H1 (cell line): ENCODE measurements at regions not wholly inside any gene's neighbourhood (a gene's known extent, or its start where the extent isn't known, plus 50 kb on each side); places are given as distances from the start of the nearest gene placed in this dataset.

Source experiments
- CTCF ChIA-PET: fragments of 300-600 bp; sonication (Branson Sonifier 250); formaldehyde crosslinking; loops from one replicate; lab custom pipeline; 2021; ENCODE audit not compliant: partially characterized antibody; lab: Charles Lee
- POLR2A ChIA-PET: fragments of 300-600 bp; sonication (Branson Sonifier 250); formaldehyde crosslinking; loops from one replicate; lab custom pipeline; 2021; ENCODE audit warnings: inconsistent platforms; ENCODE audit not compliant: partially characterized antibody; lab: Charles Lee
- DNase-seq, 2 experiments: peaks; one replicate each; pipeline versions ENCODE4 v3.0.0 to v3.0.0-alpha.2; 2010 to 2022; ENCODE audit warnings: low spot score in 2 of 2, low read depth in 1 of 2, mixed read lengths in 1 of 2
- FAIRE-seq: peaks from 2 replicates; lab custom pipeline; 2011; peaks lifted over from hg19 to GRCh38; lab: Jason Lieb, UNC
- H2AFZ ChIP-seq: 2 replicates; pipeline ENCODE4 v1.8.1; 2012; ENCODE audit warnings: low read length, inconsistent platforms
- H2AK5ac ChIP-seq: 2 replicates; pipeline ENCODE4 v1.6.1; 2013; ENCODE audit warnings: low read depth, low read length
- H2BK120ac ChIP-seq: replicated peaks from 2 replicates; pipeline ENCODE3; 2013; ENCODE audit warnings: low read depth, low read length, inconsistent platforms
- H2BK12ac ChIP-seq: 2 replicates; pipeline ENCODE4 v1.6.1; 2013; ENCODE audit warnings: low read depth, low read length
- H2BK15ac ChIP-seq: 2 replicates; pipeline ENCODE4 v1.6.1; 2013; ENCODE audit warnings: low read length
- H2BK20ac ChIP-seq: 2 replicates; pipeline ENCODE4 v1.6.1; 2013; ENCODE audit warnings: low read length
- H2BK5ac ChIP-seq: 2 replicates; pipeline ENCODE4 v1.6.1; 2013; ENCODE audit warnings: low read depth, low read length
- H3K14ac ChIP-seq: 2 replicates; pipeline ENCODE4 v1.6.1; 2013; ENCODE audit warnings: inconsistent platforms; ENCODE audit not compliant: insufficient read length
- H3K18ac ChIP-seq: 2 replicates; pipeline ENCODE4 v1.6.1; 2013; ENCODE audit warnings: low read length; ENCODE audit errors: extremely low read depth
- H3K23ac ChIP-seq: 2 replicates; pipeline ENCODE4 v1.6.1; 2013; ENCODE audit warnings: inconsistent platforms; ENCODE audit not compliant: insufficient read length
- H3K23me2 ChIP-seq: 2 replicates; pipeline ENCODE4 v1.6.1; 2013; ENCODE audit warnings: low read depth, low read length
- H3K27ac ChIP-seq: 2 replicates; pipeline ENCODE4 v1.6.1; 2011; ENCODE audit warnings: low read depth, low read length, inconsistent platforms
- H3K27me3 ChIP-seq, 4 experiments: replicated peaks in 1 of 4; 1 replicate in 1 of 4; 2 replicates in 3 of 4; pipeline versions ENCODE4 v1.6.1 to v1.8.1; 2011 to 2013; ENCODE audit warnings: low read length in 3 of 4, mild to moderate bottlenecking in 3 of 4, inconsistent platforms in 2 of 4, mixed read lengths in 2 of 4, moderate library complexity in 1 of 4; ENCODE audit not compliant: control insufficient read depth in 3 of 4, insufficient read depth in 3 of 4; ENCODE audit errors: extremely low read depth in 1 of 4
- H3K36me3 ChIP-seq, 4 experiments: 2 replicates each; pipeline versions ENCODE4 v1.6.1 to v1.8.1; 2011 to 2013; ENCODE audit warnings: mild to moderate bottlenecking in 4 of 4, low read length in 3 of 4, moderate library complexity in 2 of 4, control low read depth in 1 of 4, inconsistent platforms in 1 of 4; ENCODE audit not compliant: insufficient read depth in 4 of 4, control insufficient read depth in 2 of 4
- H3K4ac ChIP-seq: replicated peaks from 2 replicates; pipeline ENCODE3; 2013; ENCODE audit warnings: low read length, low read depth, mixed read lengths, inconsistent platforms; ENCODE audit not compliant: insufficient read length
- H3K4me1 ChIP-seq, 4 experiments: replicated peaks in 1 of 4; 1 replicate in 1 of 4; 2 replicates in 3 of 4; pipeline versions ENCODE4 v1.6.1 to v1.8.1; 2011 to 2013; ENCODE audit warnings: low read length in 3 of 4, inconsistent platforms in 2 of 4, mixed read lengths in 1 of 4; ENCODE audit not compliant: insufficient read depth in 4 of 4, control insufficient read depth in 3 of 4
- H3K4me2 ChIP-seq, 2 experiments: 2 replicates each; pipeline versions ENCODE4 v1.6.1 to v1.8.1; 2011 to 2013; ENCODE audit warnings: low read depth in 2 of 2, low read length in 2 of 2, control low read depth in 1 of 2, inconsistent platforms in 1 of 2, mild to moderate bottlenecking in 1 of 2; ENCODE audit not compliant: insufficient read depth in 1 of 2
- H3K4me3 ChIP-seq, 4 experiments: fragments of 200-600, 300-600 bp in 1 of 4; sonication (generic), shearing (Covaris generic), sonication (Bioruptor Twin) in 1 of 4; 2 replicates each; pipeline versions ENCODE4 v1.5.1 to v1.8.1; 2011 to 2016; ENCODE audit warnings: low read length in 4 of 4, low read depth in 3 of 4, control low read depth in 2 of 4, inconsistent platforms in 2 of 4, mild to moderate bottlenecking in 2 of 4, mixed read lengths in 1 of 4, moderate library complexity in 1 of 4; ENCODE audit not compliant: insufficient read depth in 2 of 4; ENCODE audit errors: extremely low read depth in 1 of 4
- H3K56ac ChIP-seq: replicated peaks from 2 replicates; pipeline ENCODE3; 2013; ENCODE audit warnings: low read depth, mild to moderate bottlenecking, mixed read lengths, low read length, inconsistent platforms; ENCODE audit not compliant: insufficient read length
- H3K79me1 ChIP-seq: 2 replicates; pipeline ENCODE4 v1.6.1; 2013; ENCODE audit warnings: low read depth, low read length, control low read depth
- H3K79me2 ChIP-seq, 2 experiments: 2 replicates each; pipeline versions ENCODE4 v1.6.1 to v1.8.1; 2012 to 2013; ENCODE audit warnings: low read length in 2 of 2, mild to moderate bottlenecking in 2 of 2, inconsistent platforms in 1 of 2; ENCODE audit not compliant: insufficient read depth in 2 of 2, control insufficient read depth in 1 of 2
- H3K9ac ChIP-seq, 4 experiments: replicated peaks in 1 of 4; 1 replicate in 1 of 4; 2 replicates in 3 of 4; pipeline versions ENCODE4 v1.6.1 to v1.8.1; 2011 to 2013; ENCODE audit warnings: low read depth in 3 of 4, low read length in 3 of 4, control low read depth in 2 of 4, mild to moderate bottlenecking in 2 of 4, moderate library complexity in 2 of 4, inconsistent platforms in 1 of 4; ENCODE audit errors: extremely low read depth in 1 of 4
- H3K9me3 ChIP-seq, 2 experiments: 2 replicates each; pipeline versions ENCODE4 v1.6.1 to v1.8.1; 2012 to 2013; ENCODE audit warnings: mild to moderate bottlenecking in 2 of 2, moderate library complexity in 2 of 2, control low read depth in 1 of 2, inconsistent platforms in 1 of 2, low read depth in 1 of 2, low read length in 1 of 2, mixed read lengths in 1 of 2; ENCODE audit not compliant: insufficient read depth in 2 of 2
- H4K20me1 ChIP-seq, 2 experiments: replicated peaks in 1 of 2; 2 replicates each; pipeline versions ENCODE3 to v1.8.1; 2011 to 2013; ENCODE audit warnings: inconsistent platforms in 2 of 2, low read length in 2 of 2, mild to moderate bottlenecking in 1 of 2; ENCODE audit not compliant: insufficient read depth in 2 of 2, control insufficient read depth in 1 of 2
- H4K5ac ChIP-seq: 2 replicates; pipeline ENCODE4 v1.6.1; 2013; ENCODE audit warnings: low read length, low read depth, mixed read lengths, inconsistent platforms; ENCODE audit not compliant: insufficient read length
- H4K8ac ChIP-seq: 2 replicates; pipeline ENCODE4 v1.8.0; 2013; ENCODE audit warnings: mild to moderate bottlenecking, moderate library complexity, low read length, inconsistent platforms; ENCODE audit not compliant: insufficient read depth; ENCODE audit errors: extremely low read depth
- H4K91ac ChIP-seq: replicated peaks from 2 replicates; pipeline ENCODE3; 2013; ENCODE audit warnings: low read length, mixed read lengths, inconsistent platforms; ENCODE audit not compliant: insufficient read length
- CTBP2 ChIP-seq: IDR thresholded peaks from 2 replicates; pipeline ENCODE4 v1.7.0; 2011; ENCODE audit warnings: borderline replicate concordance, mild to moderate bottlenecking, moderate library complexity, mixed read lengths, low read length; ENCODE audit not compliant: insufficient read depth, insufficient read length
- KDM5A ChIP-seq: fragments of 200-600 bp; IDR thresholded peaks from 2 replicates; pipeline ENCODE4 v1.7.1; 2012; ENCODE audit warnings: mild to moderate bottlenecking, low read length, inconsistent platforms, mixed read lengths
- RAD21 ChIP-seq, 2 experiments: IDR thresholded peaks in 1 of 2; conservative IDR thresholded peaks in 1 of 2; 2 replicates each; pipeline ENCODE4 v1.6.1; 2011; ENCODE audit warnings: low read depth in 2 of 2, low read length in 2 of 2, improper control_type of control experiment in 1 of 2, inconsistent platforms in 1 of 2, mild to moderate bottlenecking in 1 of 2, moderate library complexity in 1 of 2
- SIN3A ChIP-seq, 2 experiments: IDR thresholded peaks in 1 of 2; conservative IDR thresholded peaks in 1 of 2; 2 replicates each; pipeline ENCODE4 v1.6.1; 2011 to 2012; ENCODE audit warnings: low read length in 2 of 2, improper control_type of control experiment in 1 of 2, low read depth in 1 of 2, mild to moderate bottlenecking in 1 of 2
- WGBS, 2 experiments: shearing (Covaris generic) in 1 of 2; methylation state at CpG; one replicate each; pipeline versions ENCODE4 v1.1.6 to v1.1.7; 2013 to 2015; ENCODE audit warnings: low lambda C conversion rate in 2 of 2, mixed read lengths in 2 of 2, inconsistent platforms in 1 of 2, low coverage in 1 of 2, missing lambda C conversion rate in 1 of 2; ENCODE audit not compliant: insufficient replicate concordance in 2 of 2, insufficient coverage in 1 of 2, insufficient read length in 1 of 2; ENCODE audit errors: extremely low coverage in 1 of 2, missing lambda C conversion rate in 1 of 2; 5-methylcytosine and 5-hydroxymethylcytosine counted together
- TF ChIP-seq, protein P1 (sequence below): IDR thresholded peaks from 2 replicates; pipeline ENCODE4 v1.6.1; 2012; ENCODE audit warnings: low read length, inconsistent platforms
- TF ChIP-seq, protein P2 (sequence below), 3 experiments: IDR thresholded peaks; 1 replicate in 2 of 3; 2 replicates in 1 of 3; pipeline versions ENCODE4 v1.5.1 to v1.6.1; 2011; ENCODE audit warnings: low read length in 3 of 3, mild to moderate bottlenecking in 3 of 3, inconsistent platforms in 2 of 3, low read depth in 1 of 3, moderate library complexity in 1 of 3; ENCODE audit not compliant: insufficient read depth in 1 of 3; ENCODE audit errors: control extremely low read depth in 1 of 3

DNA sequence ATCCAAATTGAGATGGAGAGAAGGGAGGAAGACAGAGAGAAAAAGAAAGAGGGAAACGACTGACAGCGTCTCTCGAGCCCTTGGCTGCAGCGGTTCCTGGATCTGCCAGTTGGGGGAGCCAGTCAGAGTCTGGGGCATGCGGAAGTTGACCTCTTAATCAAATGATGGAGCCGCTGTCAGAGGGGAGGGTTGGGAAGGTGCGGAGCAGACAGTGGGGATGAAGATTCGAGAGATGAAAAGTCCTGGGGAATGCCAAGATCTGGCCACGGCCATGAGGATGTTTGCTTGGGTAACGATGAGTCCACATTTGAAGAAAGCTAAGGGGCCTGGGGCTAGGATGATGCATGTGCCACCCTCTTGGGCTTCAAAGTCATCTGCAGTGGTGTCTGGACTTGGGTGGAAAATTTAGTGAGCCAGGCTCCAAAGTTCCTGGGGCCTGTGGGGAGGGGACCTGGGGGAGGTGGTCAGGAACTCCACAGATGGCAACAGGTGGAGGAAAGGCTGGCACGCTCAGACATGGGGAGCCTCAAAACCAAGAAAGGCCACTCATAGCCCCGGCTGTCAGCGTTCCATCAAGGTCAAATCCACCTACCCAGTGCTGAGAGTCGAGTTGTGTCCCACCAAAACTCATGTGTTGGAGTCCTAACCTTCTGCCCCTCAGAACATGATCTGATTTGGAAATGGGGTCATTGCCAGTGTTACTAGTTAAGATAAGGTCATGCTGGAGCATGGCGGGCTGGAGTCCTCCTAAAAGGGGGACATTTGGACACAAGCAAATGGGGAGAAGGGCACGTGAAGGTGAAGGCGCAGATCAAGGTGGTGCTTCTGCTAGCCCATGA is 200.1 kb downstream of the NDUFA10 start:
- Histone ChIP-seq H3K9ac (no peak overlapping the region), H3K4me1 (peaks cover 0 to 2% (median 0%) of the 10 kb centered on the region in 4 experiments; a peak in 3 of 7 replicates), H2BK5ac (no peak overlapping the region), H4K91ac (no peak overlapping the region), H3K4ac (no peak overlapping the region), H3K4me2 (peak overlapping the region; percentile 28 to 60; a peak in 1 of 4 replicates), H2AFZ (0 out of 2 replicates have a peak overlapping the region, but pooled peaks have one; percentile 74), H3K23me2 (no peaks in the 10 kb centered on the region), H3K36me3 (no peaks in the 10 kb centered on the region), H3K9me3 (no peaks in the 10 kb centered on the region), H3K18ac (no peak overlapping the region), H3K79me1 (no peaks in the 10 kb centered on the region), H2BK12ac (no peak overlapping the region), H3K79me2 (no peaks in the 10 kb centered on the region), H3K23ac (no peak overlapping the region), H3K56ac (no peak overlapping the region), H2BK20ac (no peak overlapping the region), H4K5ac (no peak overlapping the region), H3K27me3 (no peaks in the 10 kb centered on the region; a peak in 1 of 7 replicates), H2AK5ac (no peak overlapping the region), H2BK120ac (no peak overlapping the region), H3K27ac (no peak overlapping the region), H3K14ac (no peak overlapping the region), H2BK15ac (no peak overlapping the region), H4K20me1 (no peaks in the 10 kb centered on the region), H4K8ac (no peak overlapping the region), H3K4me3 (peak overlapping the region in 1 of 4 experiments; percentile 47; a peak in 1 of 8 replicates)
- FAIRE-seq = peak; percentile 32
- DNase-seq = peak in 1 of 2 experiments; percentile 70
- POLR2A ChIA-PET = no interaction called here
- CTCF ChIA-PET = interaction anchor here (0.6 kb wide), 1 partner anchor 619 kb away, joined by 4 read pairs; no protein-coding TSS in a partner anchor
- WGBS, 2 experiments = 70% methylated on average over 17 of the region's 17 CpGs; no CpG with 5 or more reads in 1 of the 2 experiments
- TF ChIP-seq, protein P1, sequence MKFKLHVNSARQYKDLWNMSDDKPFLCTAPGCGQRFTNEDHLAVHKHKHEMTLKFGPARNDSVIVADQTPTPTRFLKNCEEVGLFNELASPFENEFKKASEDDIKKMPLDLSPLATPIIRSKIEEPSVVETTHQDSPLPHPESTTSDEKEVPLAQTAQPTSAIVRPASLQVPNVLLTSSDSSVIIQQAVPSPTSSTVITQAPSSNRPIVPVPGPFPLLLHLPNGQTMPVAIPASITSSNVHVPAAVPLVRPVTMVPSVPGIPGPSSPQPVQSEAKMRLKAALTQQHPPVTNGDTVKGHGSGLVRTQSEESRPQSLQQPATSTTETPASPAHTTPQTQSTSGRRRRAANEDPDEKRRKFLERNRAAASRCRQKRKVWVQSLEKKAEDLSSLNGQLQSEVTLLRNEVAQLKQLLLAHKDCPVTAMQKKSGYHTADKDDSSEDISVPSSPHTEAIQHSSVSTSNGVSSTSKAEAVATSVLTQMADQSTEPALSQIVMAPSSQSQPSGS = no peak
- no peak for TF ChIP-seq KDM5A
- peak; percentile 53 to 64 for TF ChIP-seq RAD21 (IDR thresholded peaks at IDR 0.05 in 1 of 2, conservative IDR thresholded peaks at IDR 0.05 in 1 of 2; ENCODE audit: low read depth in 2 of 2, low read length in 2 of 2)
- 0 out of 4 replicates have a peak, but pooled peaks of 1 of the 2 experiments have one; percentile 49 for TF ChIP-seq SIN3A (conservative IDR thresholded peaks at IDR 0.05 in 1 of 2, IDR thresholded peaks at IDR 0.05 in 1 of 2; ENCODE audit: low read depth in 1 of 2, low read length in 2 of 2)
- TF ChIP-seq, protein P2, sequence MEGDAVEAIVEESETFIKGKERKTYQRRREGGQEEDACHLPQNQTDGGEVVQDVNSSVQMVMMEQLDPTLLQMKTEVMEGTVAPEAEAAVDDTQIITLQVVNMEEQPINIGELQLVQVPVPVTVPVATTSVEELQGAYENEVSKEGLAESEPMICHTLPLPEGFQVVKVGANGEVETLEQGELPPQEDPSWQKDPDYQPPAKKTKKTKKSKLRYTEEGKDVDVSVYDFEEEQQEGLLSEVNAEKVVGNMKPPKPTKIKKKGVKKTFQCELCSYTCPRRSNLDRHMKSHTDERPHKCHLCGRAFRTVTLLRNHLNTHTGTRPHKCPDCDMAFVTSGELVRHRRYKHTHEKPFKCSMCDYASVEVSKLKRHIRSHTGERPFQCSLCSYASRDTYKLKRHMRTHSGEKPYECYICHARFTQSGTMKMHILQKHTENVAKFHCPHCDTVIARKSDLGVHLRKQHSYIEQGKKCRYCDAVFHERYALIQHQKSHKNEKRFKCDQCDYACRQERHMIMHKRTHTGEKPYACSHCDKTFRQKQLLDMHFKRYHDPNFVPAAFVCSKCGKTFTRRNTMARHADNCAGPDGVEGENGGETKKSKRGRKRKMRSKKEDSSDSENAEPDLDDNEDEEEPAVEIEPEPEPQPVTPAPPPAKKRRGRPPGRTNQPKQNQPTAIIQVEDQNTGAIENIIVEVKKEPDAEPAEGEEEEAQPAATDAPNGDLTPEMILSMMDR (IDR thresholded peaks at IDR 0.05; ENCODE audit: control extremely low read depth in 1 of 3, insufficient read depth in 1 of 3, low read depth in 1 of 3, low read length in 3 of 3) = peak; percentile 68 to 77 (median 72)
- no peak for TF ChIP-seq CTBP2
